A549 (cell line): ENCODE measurements at regions not wholly inside any gene's neighbourhood (a gene's known extent, or its start where the extent isn't known, plus 50 kb on each side); places are given as distances from the start of the nearest gene placed in this dataset.

Experiments
- ATAC-seq, 2 experiments: fragments of 200-7000 bp in 1 of 2; fragments of >200 bp in 1 of 2; cut with Nextera tagmentation in 1 of 2; cut with Tn5 transposase in 1 of 2; 3 replicates each; pipeline versions ENCODE4 v1.8.0 to v1.9.1; 2018 to 2020; ENCODE audit warnings: mild to moderate bottlenecking in 1 of 2, moderate library complexity in 1 of 2
- CTCF ChIA-PET: fragments of 300-600 bp; sonication (Branson Sonifier 250); formaldehyde crosslinking; extraction: SDS; loops from one replicate; lab custom pipeline; 2021; ENCODE audit warnings: antibody characterized with exemption, inconsistent platforms; lab: Yijun Ruan, JAX
- POLR2A ChIA-PET: fragments of 350-600 bp; formaldehyde crosslinking; extraction: SDS; loops from one replicate; lab custom pipeline; 2021; ENCODE audit warnings: antibody characterized with exemption, inconsistent platforms; lab: Yijun Ruan, JAX
- DNase-seq, 2 experiments: peaks; one replicate each; pipeline versions ENCODE4 v3.0.0 to v3.0.0-alpha.2; 2011 to 2016; ENCODE audit warnings: low read depth in 1 of 2, low spot score in 1 of 2
- FAIRE-seq: peaks from 2 replicates; lab custom pipeline; 2011; peaks lifted over from hg19 to GRCh38; lab: Jason Lieb, UNC
- H3K27ac ChIP-seq, 2 experiments: fragments of >200 bp; sonication (Bioruptor Twin); formaldehyde crosslinking; 3 replicates each; pipeline ENCODE4 v1.5.1; 2016 to 2017
- H3K4me1 ChIP-seq: fragments of >200 bp; sonication (Bioruptor Twin); formaldehyde crosslinking; 3 replicates; pipeline ENCODE4 v1.6.1; 2016
- H3K4me2 ChIP-seq: fragments of >200 bp; sonication (Bioruptor Twin); formaldehyde crosslinking; 3 replicates; pipeline ENCODE4 v1.6.1; 2016
- H3K4me3 ChIP-seq: fragments of >200 bp; sonication (Bioruptor Twin); formaldehyde crosslinking; 3 replicates; pipeline ENCODE4 v1.5.1; 2016
- H3K9me3 ChIP-seq: fragments of >200 bp; sonication (Bioruptor Twin); formaldehyde crosslinking; 3 replicates; pipeline ENCODE4 v1.6.1; 2016
- BCL3 ChIP-seq: fragments of >200 bp; sonication (Bioruptor Twin); formaldehyde crosslinking; IDR thresholded peaks from 3 replicates; pipeline ENCODE4 v1.6.1; 2016
- BHLHE40 ChIP-seq: IDR thresholded peaks from 2 replicates; pipeline ENCODE4 v1.6.1; 2012; ENCODE audit warnings: low read depth, low read length, inconsistent platforms
- CBX2 ChIP-seq: fragments of 200-600 bp; sonication (generic); IDR thresholded peaks from 2 replicates; pipeline ENCODE4 v1.6.1; 2016; ENCODE audit warnings: low read depth, mild to moderate bottlenecking, borderline replicate concordance
- CEBPB ChIP-seq, 2 experiments: fragments of >200 bp in 1 of 2; sonication (Bioruptor Twin) in 1 of 2; formaldehyde crosslinking in 1 of 2; IDR thresholded peaks; 2 replicates each; pipeline ENCODE4 v1.6.1; 2012 to 2016
- CTCF ChIP-seq: fragments of >200 bp; sonication (Bioruptor Twin); formaldehyde crosslinking; IDR thresholded peaks from 3 replicates; pipeline ENCODE4 v1.5.1; 2016
- EP300 ChIP-seq, 2 experiments: fragments of >200 bp; sonication (Bioruptor Twin); formaldehyde crosslinking; IDR thresholded peaks; 2 replicates in 1 of 2; 3 replicates in 1 of 2; pipeline ENCODE4 v1.6.1; 2016 to 2017
- FOSB ChIP-seq: fragments of 250-450 bp; sonication (Bioruptor Pico); IDR thresholded peaks from 2 replicates; pipeline ENCODE4 v1.5.0; 2020; ENCODE audit warnings: mild to moderate bottlenecking, moderate library complexity
- FOSL2 ChIP-seq, 2 experiments: fragments of 450-650 bp in 1 of 2; fragments of >200 bp in 1 of 2; sonication (Bioruptor Twin) in 1 of 2; formaldehyde crosslinking; IDR thresholded peaks; 2 replicates each; pipeline versions ENCODE4 v1.5.0 to v1.6.1; 2016 to 2020; ENCODE audit warnings: mild to moderate bottlenecking in 1 of 2, moderate library complexity in 1 of 2
- FOXS1 ChIP-seq: fragments of 250-450 bp; sonication (Bioruptor Pico); IDR thresholded peaks from 2 replicates; pipeline ENCODE4 v1.5.0; 2020; ENCODE audit warnings: mild to moderate bottlenecking, moderate library complexity
- GATA3 ChIP-seq: IDR thresholded peaks from 2 replicates; pipeline ENCODE4 v1.6.1; 2012; ENCODE audit warnings: borderline replicate concordance
- HES2 ChIP-seq: fragments of >200 bp; sonication (Bioruptor Twin); formaldehyde crosslinking; IDR thresholded peaks from 2 replicates; pipeline ENCODE4 v1.6.1; 2016
- HEYL ChIP-seq: fragments of 250-450 bp; sonication (Bioruptor Pico); IDR thresholded peaks from 2 replicates; pipeline ENCODE4 v1.8.0; 2021; ENCODE audit warnings: mild to moderate bottlenecking, moderate library complexity
- HOXB13 ChIP-seq: fragments of 250-450 bp; sonication (Bioruptor Pico); IDR thresholded peaks from 2 replicates; pipeline ENCODE4 v1.5.0; 2020; ENCODE audit warnings: low read depth, mild to moderate bottlenecking, moderate library complexity
- JUN ChIP-seq, 2 experiments: fragments of >200 bp; sonication (Bioruptor Twin); formaldehyde crosslinking; IDR thresholded peaks; 2 replicates in 1 of 2; 3 replicates in 1 of 2; pipeline ENCODE4 v1.6.1; 2016 to 2017
- KDM1A ChIP-seq: fragments of 200-600 bp; sonication (generic); IDR thresholded peaks from 2 replicates; pipeline ENCODE4 v1.6.1; 2016; ENCODE audit warnings: low read depth, mild to moderate bottlenecking
- MAFK ChIP-seq: fragments of 450-650 bp; IDR thresholded peaks from 2 replicates; pipeline ENCODE4 v1.6.1; 2014; ENCODE audit not compliant: partially characterized antibody
- MAZ ChIP-seq: fragments of 150-350 bp; IDR thresholded peaks from 2 replicates; pipeline ENCODE4 v1.6.1; 2014; ENCODE audit warnings: antibody characterized with exemption, low read depth, low read length, borderline replicate concordance
- MYC ChIP-seq: IDR thresholded peaks from 2 replicates; pipeline ENCODE4 v1.6.1; 2012; ENCODE audit warnings: mild to moderate bottlenecking, inconsistent platforms, low read length, improper control_type of control experiment, borderline replicate concordance
- NFE2L2 ChIP-seq: fragments of 150-350 bp; conservative IDR thresholded peaks from 2 replicates; pipeline ENCODE4 v1.6.1; 2014; ENCODE audit warnings: low read length
- NR3C1 ChIP-seq: fragments of >200 bp; sonication (Bioruptor Twin); formaldehyde crosslinking; IDR thresholded peaks from 3 replicates; pipeline ENCODE4 v1.6.1; 2017
- POLR2A ChIP-seq: IDR thresholded peaks from 2 replicates; pipeline ENCODE4 v1.6.1; 2012; ENCODE audit warnings: mild to moderate bottlenecking, low read length
- RAD21 ChIP-seq, 2 experiments: fragments of >200 bp in 1 of 2; sonication (Bioruptor Twin) in 1 of 2; formaldehyde crosslinking in 1 of 2; IDR thresholded peaks in 1 of 2; conservative IDR thresholded peaks in 1 of 2; 2 replicates in 1 of 2; 3 replicates in 1 of 2; pipeline ENCODE4 v1.6.1; 2012 to 2018; ENCODE audit warnings: inconsistent platforms in 1 of 2
- RARB ChIP-seq: fragments of 250-450 bp; sonication (Bioruptor Pico); IDR thresholded peaks from 2 replicates; pipeline ENCODE4 v1.8.0; 2021; ENCODE audit warnings: mild to moderate bottlenecking, moderate library complexity
- RFX5 ChIP-seq: fragments of 450-650 bp; IDR thresholded peaks from 2 replicates; pipeline ENCODE4 v1.7.1; 2014; ENCODE audit warnings: antibody characterized with exemption, mild to moderate bottlenecking, moderate library complexity
- SMC3 ChIP-seq: fragments of >200 bp; sonication (Bioruptor Twin); formaldehyde crosslinking; IDR thresholded peaks from 3 replicates; pipeline ENCODE4 v1.6.1; 2018; ENCODE audit warnings: inconsistent platforms
- SREBF2 ChIP-seq: fragments of 450-650 bp; IDR thresholded peaks from 2 replicates; pipeline ENCODE4 v1.6.1; 2014; ENCODE audit warnings: mild to moderate bottlenecking, moderate library complexity
- TFCP2L1 ChIP-seq: fragments of 250-450 bp; sonication (Bioruptor Pico); IDR thresholded peaks from 2 replicates; pipeline ENCODE4 v1.5.0; 2021; ENCODE audit warnings: mild to moderate bottlenecking
- ZC3H11A ChIP-seq: fragments of 450-650 bp; IDR thresholded peaks from 2 replicates; pipeline ENCODE4 v1.6.1; 2014; ENCODE audit warnings: antibody characterized with exemption, mild to moderate bottlenecking
- ZFP36 ChIP-seq: fragments of 450-650 bp; IDR thresholded peaks from 2 replicates; pipeline ENCODE4 v1.6.1; 2014; ENCODE audit warnings: borderline replicate concordance; ENCODE audit not compliant: partially characterized antibody
- ZNF302 ChIP-seq: fragments of 250-450 bp; sonication (Bioruptor Pico); IDR thresholded peaks from 2 replicates; pipeline ENCODE4 v1.9.0; 2021; ENCODE audit warnings: inconsistent platforms, mild to moderate bottlenecking, moderate library complexity
- ZSCAN20 ChIP-seq: fragments of 250-450 bp; sonication (Bioruptor Pico); IDR thresholded peaks from 2 replicates; pipeline ENCODE4 v1.8.0; 2022; ENCODE audit warnings: mild to moderate bottlenecking, moderate library complexity
- WGBS: methylation state at CpG from one replicate; pipeline ENCODE4 v1.1.6; 2017; ENCODE audit errors: missing lambda C conversion rate; 5-methylcytosine and 5-hydroxymethylcytosine counted together
- TF ChIP-seq, protein P1 (sequence below): fragments of 250-450 bp; sonication (Bioruptor Pico); IDR thresholded peaks from 2 replicates; pipeline ENCODE4 v1.5.0; 2020; ENCODE audit warnings: low read depth, mild to moderate bottlenecking, moderate library complexity
- TF ChIP-seq, protein P2 (sequence below): IDR thresholded peaks from 2 replicates; pipeline ENCODE4 v1.6.1; 2012

GRCh38 chr13:40287428-40287827 is 379.0 kb downstream of the FOXO1 start:
- no peak for FAIRE-seq
- TF ChIP-seq NR3C1 (no peak), JUN (IDR thresholded peaks at IDR 0.05) (no peak), RARB (CRISPR knock-in tag) (no peak), BCL3 (no peak), BHLHE40 (no peak), EP300 (IDR thresholded peaks at IDR 0.05) (no peak), MYC (no peak), RAD21 (conservative IDR thresholded peaks at IDR 0.05 in 1 of 2, IDR thresholded peaks at IDR 0.05 in 1 of 2) (no peak), HES2 (no peak), MAZ (no peak), NFE2L2 (no peak)
- TF ChIP-seq, protein P1, sequence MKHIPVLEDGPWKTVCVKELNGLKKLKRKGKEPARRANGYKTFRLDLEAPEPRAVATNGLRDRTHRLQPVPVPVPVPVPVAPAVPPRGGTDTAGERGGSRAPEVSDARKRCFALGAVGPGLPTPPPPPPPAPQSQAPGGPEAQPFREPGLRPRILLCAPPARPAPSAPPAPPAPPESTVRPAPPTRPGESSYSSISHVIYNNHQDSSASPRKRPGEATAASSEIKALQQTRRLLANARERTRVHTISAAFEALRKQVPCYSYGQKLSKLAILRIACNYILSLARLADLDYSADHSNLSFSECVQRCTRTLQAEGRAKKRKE (CRISPR knock-in tag), result no peak

DNA sequence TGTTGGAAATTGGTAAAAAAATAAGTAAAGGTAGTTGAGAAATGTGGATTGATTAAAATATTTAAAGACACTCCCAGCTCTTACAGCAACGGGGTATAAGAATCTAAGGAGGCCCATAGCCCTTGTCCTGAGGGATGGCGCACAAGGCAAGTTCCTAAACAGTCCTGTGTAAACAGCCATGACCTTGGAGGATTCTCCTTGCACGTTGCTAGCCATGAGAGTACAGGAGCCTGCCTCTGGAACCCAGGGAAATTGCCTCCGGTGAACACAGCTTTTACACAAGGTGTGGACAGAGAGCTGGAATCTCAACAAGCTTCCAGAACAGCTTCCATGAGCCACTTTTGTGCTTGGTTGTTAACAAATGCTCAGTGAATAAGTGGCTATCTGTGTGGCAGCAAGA is 378.2 kb downstream of the FOXO1 start:
- FAIRE-seq, result no peak
- POLR2A ChIA-PET, result interaction anchor here (0.5 kb wide), 1 partner anchor 402 kb away, joined by 3 read pairs; no protein-coding TSS in a partner anchor
- H3K4me2 ChIP-seq, result no peak overlapping the region
- CTCF ChIA-PET, result no interaction called here
- no peak for DNase-seq
- no peak overlapping the region for H3K27ac ChIP-seq
- TF ChIP-seq CBX2 (no peak), MAFK (no peak), MAZ (no peak), ZFP36 (no peak), RFX5 (no peak), ZC3H11A (no peak), CTCF (no peak), KDM1A (no peak), HOXB13 (no peak), GATA3 (no peak)
- 57% methylated on average over 4 of the region's 4 CpGs for WGBS
- H3K4me1 ChIP-seq, result 0 out of 3 replicates have a peak, but pooled peaks cover 5% of the 10 kb centered on the region
- no peak for ATAC-seq
- H3K4me3 ChIP-seq, result no peak overlapping the region
- H3K9me3 ChIP-seq, result no peaks in the 10 kb centered on the region

More at GRCh38 chr13:40287428-40287827, 379.0 kb downstream of the FOXO1 start:
- ChIA-PET POLR2A (no interaction called here), CTCF (no interaction called here)
- Histone ChIP-seq H3K4me3 (no peak overlapping the region), H3K4me1 (0 out of 3 replicates have a peak, but pooled peaks cover 5% of the 10 kb centered on the region), H3K4me2 (no peak overlapping the region), H3K9me3 (no peaks in the 10 kb centered on the region), H3K27ac (no peak overlapping the region)
- no peak for ATAC-seq
- WGBS, result 40% methylated on average over 4 of the region's 4 CpGs
- DNase-seq, result no peak

- CTCF ChIA-PET, result no interaction called here
- TF ChIP-seq ZSCAN20 (CRISPR knock-in tag) (no peak), FOSL2 (IDR thresholded peaks at IDR 0.05) (no peak), FOSL2 (CRISPR knock-in tag; IDR thresholded peaks at IDR 0.05) (no peak), FOXS1 (no peak), ZNF302 (CRISPR knock-in tag) (no peak), CBX2 (no peak), POLR2A (no peak), SREBF2 (no peak), TFCP2L1 (no peak), HEYL (CRISPR knock-in tag) (no peak), RARB (CRISPR knock-in tag) (no peak), JUN (IDR thresholded peaks at IDR 0.05) (no peak), GATA3 (no peak), ZC3H11A (no peak), RAD21 (conservative IDR thresholded peaks at IDR 0.05 in 1 of 2, IDR thresholded peaks at IDR 0.05 in 1 of 2) (no peak), SMC3 (no peak), CEBPB (IDR thresholded peaks at IDR 0.05) (no peak), FOSB (CRISPR knock-in tag) (no peak)
- TF ChIP-seq, protein P2, sequence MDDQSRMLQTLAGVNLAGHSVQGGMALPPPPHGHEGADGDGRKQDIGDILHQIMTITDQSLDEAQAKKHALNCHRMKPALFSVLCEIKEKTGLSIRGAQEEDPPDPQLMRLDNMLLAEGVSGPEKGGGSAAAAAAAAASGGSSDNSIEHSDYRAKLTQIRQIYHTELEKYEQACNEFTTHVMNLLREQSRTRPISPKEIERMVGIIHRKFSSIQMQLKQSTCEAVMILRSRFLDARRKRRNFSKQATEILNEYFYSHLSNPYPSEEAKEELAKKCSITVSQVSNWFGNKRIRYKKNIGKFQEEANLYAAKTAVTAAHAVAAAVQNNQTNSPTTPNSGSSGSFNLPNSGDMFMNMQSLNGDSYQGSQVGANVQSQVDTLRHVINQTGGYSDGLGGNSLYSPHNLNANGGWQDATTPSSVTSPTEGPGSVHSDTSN, result no peak
These were observed 375.7 kb downstream of the FOXO1 start for GRCh38 chr13:40290758-40291157.

More at GRCh38 chr13:40290758-40291157, 375.7 kb downstream of the FOXO1 start:
- no peak overlapping the region for H3K4me2 ChIP-seq
- no peak for ATAC-seq
- no peak for DNase-seq
- no peak overlapping the region for H3K4me3 ChIP-seq
- H3K9me3 ChIP-seq, result peaks cover 3% of the 10 kb centered on the region; the same call in 2 of the 3 replicates
- H3K4me1 ChIP-seq, result 0 out of 3 replicates have a peak, but pooled peaks cover 2% of the 10 kb centered on the region
- H3K27ac ChIP-seq, result no peak overlapping the region
- POLR2A ChIA-PET, result no interaction called here
- FAIRE-seq, result no peak
- WGBS, result 89% methylated on average over 1 of the region's 1 CpG
